Mesenchymal stem cell (in vitro differentiated cells and primary cell): ENCODE measurements at regions not wholly inside any gene's neighbourhood (a gene's known extent, or its start where the extent isn't known, plus 50 kb on each side); places are given as distances from the start of the nearest gene placed in this dataset.

Source experiments
- DNase-seq: peaks from one replicate; pipeline ENCODE4 v3.0.0-alpha.2; 2013
- H2AFZ ChIP-seq: one replicate; pipeline ENCODE4 v1.6.1; 2013; ENCODE audit warnings: low read depth, mild to moderate bottlenecking, control low read depth, inconsistent platforms, low read length, moderate library complexity
- H2AK5ac ChIP-seq: 2 replicates; pipeline ENCODE4 v1.6.1; 2013; ENCODE audit warnings: low read length, moderate library complexity, mild to moderate bottlenecking, inconsistent platforms; ENCODE audit not compliant: severe bottlenecking
- H2BK120ac ChIP-seq: one replicate; pipeline ENCODE4 v1.6.1; 2013; ENCODE audit warnings: low read depth, mild to moderate bottlenecking, inconsistent platforms, low read length, moderate library complexity
- H2BK12ac ChIP-seq, 2 experiments: one replicate each; pipeline ENCODE4 v1.6.1; 2013; ENCODE audit warnings: inconsistent platforms in 2 of 2, low read length in 2 of 2, mild to moderate bottlenecking in 2 of 2, moderate library complexity in 2 of 2, control low read depth in 1 of 2
- H2BK15ac ChIP-seq: one replicate; pipeline ENCODE4 v1.6.1; 2013; ENCODE audit warnings: mild to moderate bottlenecking, low read depth, inconsistent platforms; ENCODE audit not compliant: poor library complexity, severe bottlenecking
- H2BK5ac ChIP-seq: 2 replicates; pipeline ENCODE4 v1.6.1; 2013; ENCODE audit warnings: low read depth, mild to moderate bottlenecking, low read length, control low read depth, inconsistent platforms; ENCODE audit not compliant: poor library complexity, severe bottlenecking
- H3K14ac ChIP-seq, 2 experiments: one replicate each; pipeline ENCODE4 v1.6.1; 2013; ENCODE audit warnings: inconsistent platforms in 2 of 2, low read length in 2 of 2, control low read depth in 1 of 2, mild to moderate bottlenecking in 1 of 2, moderate library complexity in 1 of 2
- H3K18ac ChIP-seq, 2 experiments: one replicate each; pipeline ENCODE4 v1.6.1; 2013; ENCODE audit warnings: inconsistent platforms in 2 of 2, low read length in 2 of 2, control low read depth in 1 of 2, low read depth in 1 of 2, mild to moderate bottlenecking in 1 of 2
- H3K23ac ChIP-seq, 2 experiments: one replicate each; pipeline ENCODE4 v1.6.1; 2013; ENCODE audit warnings: inconsistent platforms in 2 of 2, low read length in 2 of 2, mild to moderate bottlenecking in 2 of 2, moderate library complexity in 2 of 2, control low read depth in 1 of 2
- H3K27ac ChIP-seq: 2 replicates; pipeline ENCODE4 v1.5.1; 2013; ENCODE audit warnings: mild to moderate bottlenecking, moderate library complexity, low read length, control low read depth, inconsistent platforms; ENCODE audit not compliant: poor library complexity, severe bottlenecking
- H3K27me3 ChIP-seq, 2 experiments: 2 replicates each; pipeline versions ENCODE4 v1.6.1 to v1.7.0; 2013; ENCODE audit warnings: low read length in 2 of 2, mild to moderate bottlenecking in 2 of 2, moderate library complexity in 2 of 2, control low read depth in 1 of 2, inconsistent platforms in 1 of 2; ENCODE audit not compliant: control insufficient read depth in 1 of 2, insufficient read depth in 1 of 2
- H3K36me3 ChIP-seq, 2 experiments: 2 replicates each; pipeline versions ENCODE4 v1.6.1 to v1.7.0; 2013; ENCODE audit warnings: low read length in 2 of 2, control low read depth in 1 of 2, inconsistent platforms in 1 of 2, low read depth in 1 of 2, mild to moderate bottlenecking in 1 of 2; ENCODE audit not compliant: insufficient read depth in 2 of 2, control insufficient read depth in 1 of 2
- H3K4ac ChIP-seq, 2 experiments: one replicate each; pipeline ENCODE4 v1.6.1; 2013; ENCODE audit warnings: inconsistent platforms in 2 of 2, low read length in 2 of 2, mild to moderate bottlenecking in 2 of 2, moderate library complexity in 2 of 2, control low read depth in 1 of 2, low read depth in 1 of 2
- H3K4me1 ChIP-seq: 2 replicates; pipeline ENCODE4 v1.6.1; 2013; ENCODE audit warnings: low read depth, low read length, control low read depth; ENCODE audit not compliant: control insufficient read depth, insufficient read depth
- H3K4me2 ChIP-seq: 2 replicates; pipeline ENCODE4 v1.6.1; 2013; ENCODE audit warnings: low read length, mild to moderate bottlenecking, inconsistent platforms; ENCODE audit not compliant: poor library complexity, severe bottlenecking
- H3K4me3 ChIP-seq, 2 experiments: 2 replicates each; pipeline versions ENCODE4 v1.5.1 to v1.7.0; 2013; ENCODE audit warnings: low read length in 2 of 2, mild to moderate bottlenecking in 2 of 2, control low read depth in 1 of 2, low read depth in 1 of 2; ENCODE audit not compliant: insufficient read depth in 1 of 2
- H3K79me1 ChIP-seq: replicated peaks from 2 replicates; pipeline ENCODE4 v1.6.1; 2013; ENCODE audit warnings: mild to moderate bottlenecking, control low read depth, low read length, inconsistent platforms; ENCODE audit not compliant: poor library complexity, severe bottlenecking
- H3K9ac ChIP-seq: 2 replicates; pipeline ENCODE4 v1.7.0; 2013; ENCODE audit warnings: mild to moderate bottlenecking, low read length, moderate library complexity
- H3K9me3 ChIP-seq: 2 replicates; pipeline ENCODE4 v1.7.0; 2013; ENCODE audit warnings: mild to moderate bottlenecking, low read length; ENCODE audit not compliant: control insufficient read depth
- H4K8ac ChIP-seq: one replicate; pipeline ENCODE4 v1.6.1; 2013; ENCODE audit warnings: inconsistent platforms, mild to moderate bottlenecking, low read length, moderate library complexity
- H4K91ac ChIP-seq: one replicate; pipeline ENCODE4 v1.6.1; 2013; ENCODE audit warnings: mild to moderate bottlenecking, low read length, inconsistent platforms
- WGBS: methylation state at CpG from one replicate; pipeline ENCODE4 v1.1.7; 2013; ENCODE audit warnings: mixed read lengths; 5-methylcytosine and 5-hydroxymethylcytosine counted together

DNA sequence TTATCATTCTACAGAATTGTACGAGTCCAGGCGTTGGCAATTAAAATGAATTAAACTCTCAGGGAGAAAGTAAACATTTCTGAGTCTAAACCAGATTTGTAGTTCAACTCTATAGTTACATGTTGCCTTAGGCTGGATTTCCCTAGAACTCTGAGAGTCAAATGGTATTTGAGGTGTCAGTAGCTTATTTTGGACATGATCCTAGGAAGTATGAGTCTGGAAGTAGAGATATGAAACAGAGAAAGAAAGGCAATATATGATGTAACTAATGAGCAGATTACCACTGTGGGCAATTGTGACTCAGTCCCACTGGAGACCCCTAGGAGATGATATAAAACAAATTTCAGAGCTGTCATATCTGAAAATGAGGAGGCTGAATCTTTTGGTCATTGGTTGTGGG, 199.1 kb upstream of the UBE2E3 start:
- Histone ChIP-seq H3K14ac (no peak overlapping the region), H2AK5ac (no peak overlapping the region), H4K8ac (no peak overlapping the region), H3K27ac (no peak overlapping the region), H2AFZ (no peak overlapping the region), H3K27me3 (no peaks in the 10 kb centered on the region), H3K4ac (no peak overlapping the region), H2BK5ac (no peak overlapping the region), H3K79me1 (no peaks in the 10 kb centered on the region), H3K4me3 (no peak overlapping the region), H3K4me2 (no peak overlapping the region), H3K9ac (no peak overlapping the region), H3K36me3 (no peaks in the 10 kb centered on the region), H3K23ac (no peak overlapping the region), H2BK15ac (no peak overlapping the region), H2BK120ac (no peak overlapping the region), H3K9me3 (no peaks in the 10 kb centered on the region), H4K91ac (no peak overlapping the region), H2BK12ac (no peak overlapping the region), H3K4me1 (no peaks in the 10 kb centered on the region), H3K18ac (no peak overlapping the region)
- DNase-seq, result no peak
- WGBS, result 100% methylated on average over 2 of the region's 2 CpGs

GRCh38 chr2:180778291-180778690, 202.1 kb upstream of the UBE2E3 start:
- no peaks in the 10 kb centered on the region for H3K27me3 ChIP-seq
- H3K23ac ChIP-seq, result no peak overlapping the region
- no peak overlapping the region for H2AK5ac ChIP-seq
- H2BK12ac ChIP-seq, result no peak overlapping the region
- no peaks in the 10 kb centered on the region for H3K36me3 ChIP-seq
- H3K9me3 ChIP-seq, result no peaks in the 10 kb centered on the region
- H4K91ac ChIP-seq, result no peak overlapping the region
- no peak overlapping the region for H3K27ac ChIP-seq
- H2BK5ac ChIP-seq, result no peak overlapping the region
- H3K18ac ChIP-seq, result no peak overlapping the region
- no peak overlapping the region for H2BK120ac ChIP-seq
- H2AFZ ChIP-seq, result no peak overlapping the region
- no peaks in the 10 kb centered on the region for H3K4me1 ChIP-seq
- H3K9ac ChIP-seq, result no peak overlapping the region
- H3K14ac ChIP-seq, result no peak overlapping the region
- no peak for DNase-seq
- H2BK15ac ChIP-seq, result peak overlapping the region; percentile 30
- no peak overlapping the region for H4K8ac ChIP-seq
- no peak overlapping the region for H3K4me2 ChIP-seq
- H3K4me3 ChIP-seq, result no peak overlapping the region
- H3K79me1 ChIP-seq, result no peaks in the 10 kb centered on the region
- WGBS, result 95% methylated on average over 5 of the region's 5 CpGs
- H3K4ac ChIP-seq, result no peak overlapping the region

- no peaks in the 10 kb centered on the region for H3K27me3 ChIP-seq
- H3K18ac ChIP-seq, result no peak overlapping the region
- H3K14ac ChIP-seq, result no peak overlapping the region
- H2AK5ac ChIP-seq, result no peak overlapping the region
- H3K36me3 ChIP-seq, result no peaks in the 10 kb centered on the region
- no peak overlapping the region for H2BK12ac ChIP-seq
- H3K4me1 ChIP-seq, result no peaks in the 10 kb centered on the region
- no peak overlapping the region for H3K23ac ChIP-seq
- H3K27ac ChIP-seq, result no peak overlapping the region
- H3K9ac ChIP-seq, result no peak overlapping the region
- no peak overlapping the region for H2AFZ ChIP-seq
- no peaks in the 10 kb centered on the region for H3K79me1 ChIP-seq
- no peaks in the 10 kb centered on the region for H3K9me3 ChIP-seq
- H2BK15ac ChIP-seq, result no peak overlapping the region
- DNase-seq, result peak; percentile 37
- H4K8ac ChIP-seq, result no peak overlapping the region
- no peak overlapping the region for H4K91ac ChIP-seq
- H2BK120ac ChIP-seq, result no peak overlapping the region
- H3K4me3 ChIP-seq, result no peak overlapping the region
- no peak overlapping the region for H2BK5ac ChIP-seq
- no peak overlapping the region for H3K4ac ChIP-seq
- H3K4me2 ChIP-seq, result no peak overlapping the region
Measured at GRCh38 chr2:180776921-180777320, 203.5 kb upstream of the UBE2E3 start.

- Histone ChIP-seq H3K79me1 (no peaks in the 10 kb centered on the region), H3K4me1 (no peaks in the 10 kb centered on the region), H3K4me2 (no peak overlapping the region), H2BK15ac (no peak overlapping the region), H3K36me3 (no peaks in the 10 kb centered on the region), H2BK120ac (no peak overlapping the region), H3K27ac (no peak overlapping the region), H2AFZ (no peak overlapping the region), H4K91ac (no peak overlapping the region), H2BK5ac (no peak overlapping the region), H3K9ac (no peak overlapping the region), H2AK5ac (no peak overlapping the region), H2BK12ac (no peak overlapping the region), H4K8ac (no peak overlapping the region), H3K27me3 (no peaks in the 10 kb centered on the region), H3K14ac (no peak overlapping the region), H3K4ac (no peak overlapping the region), H3K4me3 (no peak overlapping the region), H3K9me3 (no peaks in the 10 kb centered on the region), H3K23ac (no peak overlapping the region), H3K18ac (no peak overlapping the region)
- no peak for DNase-seq
- WGBS, result 98% methylated on average over 3 of the region's 3 CpGs
Measured at GRCh38 chr2:180775711-180776110, 204.7 kb upstream of the UBE2E3 start.
